GM18868 (cell line): ENCODE measurements at regions not wholly inside any gene's neighbourhood (a gene's known extent, or its start where the extent isn't known, plus 50 kb on each side); places are given as distances from the start of the nearest gene placed in this dataset.

Experiments used
- ATAC-seq: cut with Tn5 transposase; IDR thresholded peaks from one replicate; pipeline ENCODE4 v1.9.1; 2021; ENCODE audit warnings: mild to moderate bottlenecking, moderate library complexity; ENCODE audit not compliant: unreplicated experiment

DNA sequence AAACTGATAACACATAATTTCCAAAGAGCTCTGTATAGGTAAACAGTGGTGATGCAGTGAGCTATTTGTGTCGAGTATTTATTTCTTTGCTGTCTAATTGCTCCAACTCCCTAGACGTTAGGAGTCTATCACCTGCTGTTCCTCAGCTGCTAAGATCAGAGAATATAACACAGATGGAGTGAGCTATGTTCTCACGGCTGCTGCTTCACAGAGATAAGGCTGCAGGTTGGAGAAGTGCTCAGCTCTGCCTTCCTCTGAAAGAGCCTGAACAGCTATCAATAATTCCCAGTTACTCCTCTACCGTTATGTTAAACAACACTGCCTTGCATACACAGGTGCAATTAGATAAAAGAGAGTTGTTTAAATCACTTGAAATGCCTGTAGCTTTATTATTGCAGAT is 103.2 kb upstream of the MDGA2 start:
- ATAC-seq = no peak

GRCh38 chr14:47772652-47773051 is 97.2 kb upstream of the MDGA2 start:
- ATAC-seq = no peak

- ATAC-seq = peak; percentile 80
These were observed 87.9 kb upstream of the MDGA2 start for GRCh38 chr14:47763188-47763854.

- ATAC-seq = no peak
These were observed 71.6 kb upstream of the MDGA2 start for GRCh38 chr14:47746986-47747385.

DNA sequence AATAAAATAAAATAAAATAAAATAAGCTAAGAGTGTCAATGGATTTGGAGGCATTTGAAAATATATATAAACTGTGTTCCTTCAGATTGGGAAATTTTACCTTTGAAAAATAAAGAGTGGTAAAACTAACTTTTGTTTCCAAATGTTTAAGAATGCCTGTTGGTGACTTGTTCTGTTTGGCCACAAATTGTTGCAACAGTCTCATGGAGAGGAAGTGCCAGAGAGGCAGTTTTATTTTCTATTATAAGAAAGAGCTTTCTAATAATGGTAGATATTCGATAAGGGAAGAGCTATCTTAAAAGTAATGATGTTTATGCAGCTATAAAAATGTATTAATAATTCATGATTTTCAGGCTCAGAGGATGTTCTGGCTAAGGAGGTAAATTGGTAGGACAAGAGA is 68.8 kb upstream of the MDGA2 start:
- ATAC-seq = no peak

DNA sequence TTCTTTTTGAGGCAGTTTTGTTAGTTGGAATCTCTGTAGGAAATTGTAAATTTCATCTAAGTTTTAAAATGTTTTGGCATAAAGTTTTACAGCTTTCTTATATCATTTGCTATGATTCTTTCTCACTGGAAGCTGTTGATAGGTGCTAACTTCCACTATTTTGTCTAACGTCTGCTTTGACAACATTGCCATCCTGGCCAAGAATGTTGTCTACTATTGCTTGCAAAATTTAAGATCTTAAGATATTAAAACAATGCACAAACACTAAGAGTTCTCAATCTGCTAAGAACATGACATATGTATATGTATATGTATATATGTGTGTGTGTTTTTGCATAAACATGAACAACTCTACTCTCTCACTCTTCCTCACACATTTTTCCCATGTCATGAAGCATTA is 64.1 kb upstream of the MDGA2 start:
- ATAC-seq = no peak

DNA sequence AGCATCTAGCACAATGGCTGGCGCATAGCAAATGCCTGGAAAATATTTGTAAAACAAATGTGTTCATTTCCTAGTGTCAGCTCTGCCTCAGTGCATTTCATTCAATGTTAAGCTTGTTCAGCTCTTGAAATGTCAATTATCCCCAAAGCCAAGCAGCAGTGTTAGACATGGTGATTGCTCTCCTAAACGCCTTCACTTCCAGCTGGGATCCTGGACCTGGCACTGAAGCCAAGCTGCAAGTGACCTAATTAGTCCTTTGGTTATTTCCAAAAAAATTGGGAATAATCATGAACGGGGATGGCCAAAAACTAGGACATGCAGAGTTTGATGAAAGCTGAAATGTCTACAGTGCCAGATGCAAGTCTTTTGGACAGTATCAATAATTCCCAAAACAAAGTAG is 54.9 kb upstream of the MDGA2 start:
- ATAC-seq = no peak
